ENCODE measurements at regions not wholly inside any gene's neighbourhood (a gene's known extent, or its start where the extent isn't known, plus 50 kb on each side); places are given as distances from the start of the nearest gene placed in this dataset.

DNA sequence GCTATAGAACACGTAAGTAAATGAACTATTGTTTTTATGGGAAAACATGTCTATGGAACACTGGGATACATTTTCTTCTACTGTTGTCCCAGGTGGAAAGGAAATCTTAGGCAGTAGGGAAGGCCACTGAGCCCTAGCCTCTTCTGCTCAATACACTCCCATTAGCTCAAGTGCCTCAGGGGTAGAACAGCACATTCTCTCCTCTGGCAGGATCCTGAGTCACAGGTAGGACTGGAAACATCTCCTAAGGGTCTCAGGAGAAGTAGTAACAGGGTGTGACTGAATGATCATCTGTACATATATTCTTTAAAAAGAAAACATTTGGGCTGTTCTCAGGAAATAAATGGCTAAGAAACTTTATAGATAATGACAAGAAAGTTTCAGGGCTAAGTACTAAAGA lies 175.6 kb upstream of the ESRRG start:
- no peaks in the 10 kb centered on the region for H3K36me3 Mint-ChIP-seq (ENCODE audit: low read depth, unreplicated experiment)
- no peaks in the 10 kb centered on the region for H3K9me3 Mint-ChIP-seq (ENCODE audit: unreplicated experiment)
- DNase-seq (ENCODE audit: low spot score), result no peak
- no peak overlapping the region for H3K27ac Mint-ChIP-seq (ENCODE audit: unreplicated experiment)
- peaks cover 6% of the 10 kb centered on the region for H3K4me1 Mint-ChIP-seq (ENCODE audit: unreplicated experiment)
- TF ChIP-seq, protein P1, sequence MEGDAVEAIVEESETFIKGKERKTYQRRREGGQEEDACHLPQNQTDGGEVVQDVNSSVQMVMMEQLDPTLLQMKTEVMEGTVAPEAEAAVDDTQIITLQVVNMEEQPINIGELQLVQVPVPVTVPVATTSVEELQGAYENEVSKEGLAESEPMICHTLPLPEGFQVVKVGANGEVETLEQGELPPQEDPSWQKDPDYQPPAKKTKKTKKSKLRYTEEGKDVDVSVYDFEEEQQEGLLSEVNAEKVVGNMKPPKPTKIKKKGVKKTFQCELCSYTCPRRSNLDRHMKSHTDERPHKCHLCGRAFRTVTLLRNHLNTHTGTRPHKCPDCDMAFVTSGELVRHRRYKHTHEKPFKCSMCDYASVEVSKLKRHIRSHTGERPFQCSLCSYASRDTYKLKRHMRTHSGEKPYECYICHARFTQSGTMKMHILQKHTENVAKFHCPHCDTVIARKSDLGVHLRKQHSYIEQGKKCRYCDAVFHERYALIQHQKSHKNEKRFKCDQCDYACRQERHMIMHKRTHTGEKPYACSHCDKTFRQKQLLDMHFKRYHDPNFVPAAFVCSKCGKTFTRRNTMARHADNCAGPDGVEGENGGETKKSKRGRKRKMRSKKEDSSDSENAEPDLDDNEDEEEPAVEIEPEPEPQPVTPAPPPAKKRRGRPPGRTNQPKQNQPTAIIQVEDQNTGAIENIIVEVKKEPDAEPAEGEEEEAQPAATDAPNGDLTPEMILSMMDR (IDR thresholded peaks at IDR 0.05; ENCODE audit: unreplicated experiment), result no peak
- H3K4me3 Mint-ChIP-seq (ENCODE audit: unreplicated experiment), result no peak overlapping the region
- no peaks in the 10 kb centered on the region for H3K27me3 Mint-ChIP-seq (ENCODE audit: unreplicated experiment)

GRCh38 chr1:216896146-216896545 lies 172.9 kb upstream of the ESRRG start:
- Mint-ChIP-seq H3K36me3 (ENCODE audit: low read depth, unreplicated experiment) (no peaks in the 10 kb centered on the region), H3K27ac (ENCODE audit: unreplicated experiment) (no peak overlapping the region), H3K4me3 (ENCODE audit: unreplicated experiment) (no peak overlapping the region), H3K9me3 (ENCODE audit: unreplicated experiment) (no peaks in the 10 kb centered on the region), H3K4me1 (ENCODE audit: unreplicated experiment) (peaks cover 8% of the 10 kb centered on the region), H3K27me3 (ENCODE audit: unreplicated experiment) (no peaks in the 10 kb centered on the region)
- TF ChIP-seq, protein P1 (IDR thresholded peaks at IDR 0.05; ENCODE audit: unreplicated experiment), result no peak
- DNase-seq (ENCODE audit: low spot score), result no peak

- Mint-ChIP-seq H3K27ac (ENCODE audit: unreplicated experiment) (no peak overlapping the region), H3K9me3 (ENCODE audit: unreplicated experiment) (no peaks in the 10 kb centered on the region), H3K4me1 (ENCODE audit: unreplicated experiment) (peaks cover 8% of the 10 kb centered on the region), H3K4me3 (ENCODE audit: unreplicated experiment) (no peak overlapping the region), H3K36me3 (ENCODE audit: low read depth, unreplicated experiment) (no peaks in the 10 kb centered on the region), H3K27me3 (ENCODE audit: unreplicated experiment) (no peaks in the 10 kb centered on the region)
- no peak for DNase-seq (ENCODE audit: low spot score)
- TF ChIP-seq, protein P1 (IDR thresholded peaks at IDR 0.05; ENCODE audit: unreplicated experiment), result no peak
Observed at GRCh38 chr1:216894494-216894893, 171.3 kb upstream of the ESRRG start.

- no peaks in the 10 kb centered on the region for H3K36me3 Mint-ChIP-seq (ENCODE audit: low read depth, unreplicated experiment)
- H3K9me3 Mint-ChIP-seq (ENCODE audit: unreplicated experiment), result no peaks in the 10 kb centered on the region
- TF ChIP-seq, protein P1 (IDR thresholded peaks at IDR 0.05; ENCODE audit: unreplicated experiment), result no peak
- H3K27me3 Mint-ChIP-seq (ENCODE audit: unreplicated experiment), result no peaks in the 10 kb centered on the region
- no peak overlapping the region for H3K27ac Mint-ChIP-seq (ENCODE audit: unreplicated experiment)
- no peak overlapping the region for H3K4me3 Mint-ChIP-seq (ENCODE audit: unreplicated experiment)
- peaks cover 9% of the 10 kb centered on the region for H3K4me1 Mint-ChIP-seq (ENCODE audit: unreplicated experiment)
- DNase-seq (ENCODE audit: low spot score), result no peak
Observed at GRCh38 chr1:216892581-216893160, 169.4 kb upstream of the ESRRG start.

- peaks cover 1% of the 10 kb centered on the region for H3K27me3 Mint-ChIP-seq (ENCODE audit: unreplicated experiment)
Observed at GRCh38 chr1:216890871-216891270, 167.6 kb upstream of the ESRRG start.

More at GRCh38 chr1:216890871-216891270, 167.6 kb upstream of the ESRRG start:
- Mint-ChIP-seq H3K27ac (ENCODE audit: unreplicated experiment) (no peak overlapping the region), H3K9me3 (ENCODE audit: unreplicated experiment) (no peaks in the 10 kb centered on the region), H3K4me1 (ENCODE audit: unreplicated experiment) (peaks cover 7% of the 10 kb centered on the region), H3K36me3 (ENCODE audit: low read depth, unreplicated experiment) (no peaks in the 10 kb centered on the region), H3K4me3 (ENCODE audit: unreplicated experiment) (no peak overlapping the region)
- no peak for DNase-seq (ENCODE audit: low spot score)
- TF ChIP-seq, protein P1 (IDR thresholded peaks at IDR 0.05; ENCODE audit: unreplicated experiment), result no peak
